Esophagus (tissue), 2 donors: ENCODE measurements at regions not wholly inside any gene's neighbourhood (a gene's known extent, or its start where the extent isn't known, plus 50 kb on each side); places are given as distances from the start of the nearest gene placed in this dataset.

ENCODE experiments used
- H3K27ac ChIP-seq, 2 donors: one replicate each; pipeline ENCODE4 v1.5.1; 2013; ENCODE audit warnings: low read depth in 2 of 2, mild to moderate bottlenecking in 2 of 2, inconsistent platforms in 1 of 2, low read length in 1 of 2, moderate library complexity in 1 of 2
- H3K27me3 ChIP-seq, 2 donors: one replicate each; pipeline ENCODE4 v1.6.1; 2013; ENCODE audit warnings: low read length in 2 of 2, control low read depth in 1 of 2, mild to moderate bottlenecking in 1 of 2; ENCODE audit not compliant: insufficient read depth in 2 of 2, control insufficient read depth in 1 of 2
- H3K36me3 ChIP-seq, 2 donors: one replicate each; pipeline ENCODE4 v1.6.1; 2013; ENCODE audit warnings: low read length in 1 of 2; ENCODE audit not compliant: control insufficient read depth in 2 of 2, insufficient read depth in 2 of 2
- H3K4me1 ChIP-seq, 2 donors: one replicate each; pipeline ENCODE4 v1.6.1; 2013; ENCODE audit warnings: low read length in 1 of 2; ENCODE audit not compliant: control insufficient read depth in 2 of 2, insufficient read depth in 2 of 2
- H3K4me3 ChIP-seq, 2 donors: one replicate each; pipeline ENCODE4 v1.5.1; 2013; ENCODE audit warnings: low read length in 2 of 2, mild to moderate bottlenecking in 2 of 2, low read depth in 1 of 2, moderate library complexity in 1 of 2
- H3K9me3 ChIP-seq, 2 donors: one replicate each; pipeline ENCODE4 v1.6.1; 2013; ENCODE audit warnings: mild to moderate bottlenecking in 2 of 2, low read depth in 1 of 2, low read length in 1 of 2, moderate library complexity in 1 of 2; ENCODE audit not compliant: control insufficient read depth in 2 of 2, insufficient read depth in 1 of 2
- WGBS, 2 donors: extraction: QIAGEN DNeasy Blood & Tissue Kit; methylation state at CpG; one replicate each; pipeline ENCODE4 v1.1.7; 2013; 5-methylcytosine and 5-hydroxymethylcytosine counted together
- donor health status: healthy with polysubstance abuse.
- donor health status: Bipolar disorder and iron deficiency.

GRCh38 chr13:94947392-94947791 lies 235.0 kb upstream of the SOX21 start:
- no peaks in the 10 kb centered on the region for H3K4me1 ChIP-seq
- WGBS, 2 donors: 68 to 76% methylated on average over 5 of the region's 5 CpGs
- no peak overlapping the region for H3K27ac ChIP-seq
- H3K4me3 ChIP-seq: no peak overlapping the region
- no peaks in the 10 kb centered on the region for H3K9me3 ChIP-seq
- no peaks in the 10 kb centered on the region for H3K36me3 ChIP-seq
- H3K27me3 ChIP-seq: no peaks in the 10 kb centered on the region

DNA sequence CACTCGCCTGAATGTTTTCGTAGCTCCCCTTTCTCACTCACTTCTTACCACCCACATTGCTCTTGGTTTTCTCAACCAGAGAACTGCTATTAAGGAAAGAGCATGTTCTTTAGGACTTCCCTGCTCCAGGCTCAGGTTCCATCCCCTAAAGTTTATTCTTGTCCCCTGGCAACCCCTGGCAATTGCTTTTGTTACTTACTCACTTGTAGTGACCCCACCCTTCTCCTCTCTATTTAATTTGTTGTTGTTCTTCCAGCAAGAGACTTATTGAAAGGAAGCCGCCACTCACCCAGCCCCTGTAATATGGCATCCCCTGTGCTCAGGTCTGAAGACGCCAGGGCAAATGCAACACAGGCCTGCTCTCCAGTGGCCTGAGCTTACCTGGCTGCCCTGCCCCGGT lies 233.7 kb upstream of the SOX21 start:
- Histone ChIP-seq H3K27ac (no peak overlapping the region), H3K4me3 (no peak overlapping the region), H3K36me3 (no peaks in the 10 kb centered on the region), H3K4me1 (no peaks in the 10 kb centered on the region), H3K9me3 (no peaks in the 10 kb centered on the region), H3K27me3 (no peaks in the 10 kb centered on the region)
- whole genome bisulfite sequencing, 2 donors: 94 to 95% methylated on average over 5 of the region's 5 CpGs

DNA sequence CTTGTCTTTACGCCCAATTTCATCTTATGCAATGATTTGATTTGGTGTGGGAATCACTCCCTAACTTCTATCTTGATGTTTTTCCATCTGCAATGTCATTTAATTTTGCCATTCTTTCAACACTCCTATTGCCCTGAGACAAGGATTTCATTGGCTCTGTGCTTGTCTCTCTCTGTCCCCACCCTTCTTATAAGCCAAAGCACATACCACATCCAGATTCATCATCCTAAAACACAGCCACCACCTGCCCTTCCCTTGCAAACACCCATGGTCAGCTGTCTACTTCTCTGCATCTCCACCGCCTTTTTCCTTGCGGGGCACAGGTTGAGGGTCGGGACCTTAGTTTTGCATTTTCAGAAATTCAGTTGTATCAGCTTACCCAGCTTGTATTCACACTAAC lies 225.8 kb upstream of the SOX21 start:
- H3K4me1 ChIP-seq: no peaks in the 10 kb centered on the region
- 89 to 92% methylated on average over 4 of the region's 4 CpGs for WGBS, 2 donors
- H3K9me3 ChIP-seq: peaks cover 2 to 4% of the 10 kb centered on the region in 2 donors
- no peaks in the 10 kb centered on the region for H3K36me3 ChIP-seq
- no peak overlapping the region for H3K4me3 ChIP-seq
- H3K27ac ChIP-seq: no peak overlapping the region
- no peaks in the 10 kb centered on the region for H3K27me3 ChIP-seq

DNA sequence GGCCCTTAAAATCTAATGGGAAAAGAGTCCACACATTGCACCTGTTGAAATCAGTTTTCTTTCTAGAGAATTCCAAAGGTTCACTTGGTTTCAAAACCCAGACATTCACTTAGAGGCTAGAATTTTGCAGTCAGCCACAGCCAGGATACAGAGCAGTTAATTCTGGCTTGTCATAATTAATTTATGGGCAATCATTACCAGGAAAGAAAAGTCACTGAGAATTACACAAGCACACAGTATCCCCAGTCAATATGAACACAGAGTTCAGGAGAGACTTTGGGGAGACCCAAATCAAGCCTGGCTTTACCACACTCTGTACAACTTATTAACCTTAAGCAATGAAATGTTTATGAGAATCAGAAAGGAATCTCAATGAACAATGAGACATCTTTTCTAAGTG lies 224.3 kb upstream of the SOX21 start:
- Histone ChIP-seq H3K4me1 (no peaks in the 10 kb centered on the region), H3K9me3 (peaks cover 3 to 4% of the 10 kb centered on the region in 2 donors), H3K27me3 (no peaks in the 10 kb centered on the region)

GRCh38 chr13:94933936-94934335 lies 221.6 kb upstream of the SOX21 start:
- Histone ChIP-seq H3K4me1 (no peaks in the 10 kb centered on the region), H3K36me3 (no peaks in the 10 kb centered on the region), H3K27me3 (no peaks in the 10 kb centered on the region), H3K27ac (no peak overlapping the region), H3K4me3 (no peak overlapping the region), H3K9me3 (peaks cover 3 to 4% of the 10 kb centered on the region in 2 donors)
- 87 to 88% methylated on average over 4 of the region's 4 CpGs for WGBS, 2 donors

More for the DNA sequence above, 224.3 kb upstream of the SOX21 start:
- Histone ChIP-seq H3K27ac (no peak overlapping the region), H3K4me3 (no peak overlapping the region), H3K36me3 (no peaks in the 10 kb centered on the region)

- H3K4me3 ChIP-seq: no peak overlapping the region
- no peaks in the 10 kb centered on the region for H3K4me1 ChIP-seq
- no peaks in the 10 kb centered on the region for H3K36me3 ChIP-seq
- no peak overlapping the region for H3K27ac ChIP-seq
- H3K27me3 ChIP-seq: peaks cover 0 to 2% of the 10 kb centered on the region in 2 donors
- H3K9me3 ChIP-seq: peaks cover 3 to 4% of the 10 kb centered on the region in 2 donors
- WGBS, 2 donors: 73 to 91% methylated on average over 4 of the region's 4 CpGs
Observed at GRCh38 chr13:94933230-94933751, 220.9 kb upstream of the SOX21 start.

- WGBS, 2 donors: 50 to 58% methylated on average over 5 of the region's 5 CpGs
- peaks cover 1 to 2% of the 10 kb centered on the region in 2 donors for H3K9me3 ChIP-seq
- H3K4me1 ChIP-seq: no peaks in the 10 kb centered on the region
- H3K27ac ChIP-seq: no peak overlapping the region
- H3K4me3 ChIP-seq: no peak overlapping the region
- H3K36me3 ChIP-seq: no peaks in the 10 kb centered on the region
- peaks cover 0 to 2% of the 10 kb centered on the region in 2 donors for H3K27me3 ChIP-seq
Observed at GRCh38 chr13:94928127-94928775, 215.9 kb upstream of the SOX21 start.

DNA sequence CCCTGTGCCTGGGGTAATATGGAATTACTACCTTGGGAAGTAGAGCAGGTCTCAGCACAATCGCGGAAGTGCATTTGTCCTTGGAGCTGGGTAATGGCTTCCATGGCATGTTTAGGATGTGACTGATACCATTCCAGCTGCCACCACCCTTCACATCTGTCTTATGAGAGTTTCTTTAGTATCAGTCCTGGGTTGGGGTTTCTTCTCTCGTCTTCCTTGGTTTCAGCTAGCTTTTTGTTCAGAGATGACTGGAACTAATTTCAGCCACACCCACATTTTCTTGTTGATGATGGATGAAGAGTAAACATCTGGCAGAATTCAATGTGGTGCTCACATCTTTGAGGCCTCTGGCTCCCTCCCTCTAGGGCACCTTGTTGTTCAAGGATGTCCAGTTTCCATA lies 212.9 kb upstream of the SOX21 start:
- H3K27ac ChIP-seq: no peak overlapping the region
- no peaks in the 10 kb centered on the region for H3K9me3 ChIP-seq
- H3K36me3 ChIP-seq: no peaks in the 10 kb centered on the region
- no peak overlapping the region for H3K4me3 ChIP-seq
- no peaks in the 10 kb centered on the region for H3K4me1 ChIP-seq
- WGBS, 2 donors: 66 to 67% methylated on average over 3 of the region's 3 CpGs
- H3K27me3 ChIP-seq: peaks cover 0 to 5% of the 10 kb centered on the region in 2 donors

DNA sequence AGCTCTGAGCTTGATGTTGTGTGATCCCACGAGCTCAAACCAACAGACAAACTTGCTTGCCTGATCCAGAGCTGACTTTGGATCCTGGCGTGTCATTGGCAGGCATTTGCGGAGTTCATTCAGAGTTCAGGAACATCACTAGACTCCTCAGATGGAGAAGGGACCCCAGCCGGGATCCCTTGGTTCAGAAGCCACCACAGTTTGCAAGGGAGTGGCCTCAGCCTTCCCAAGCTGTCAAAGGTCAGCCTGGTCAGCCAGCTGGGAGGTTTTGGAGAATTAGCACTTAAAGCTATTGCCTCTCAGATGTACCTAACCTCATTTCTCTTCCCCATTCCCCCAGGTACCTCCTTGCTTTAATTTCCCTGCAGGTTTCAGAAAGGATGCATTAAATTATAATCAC lies 208.8 kb upstream of the SOX21 start:
- Histone ChIP-seq H3K4me1 (no peaks in the 10 kb centered on the region), H3K27me3 (peaks cover 0 to 3% of the 10 kb centered on the region in 2 donors), H3K36me3 (no peaks in the 10 kb centered on the region), H3K4me3 (no peak overlapping the region), H3K9me3 (no peaks in the 10 kb centered on the region), H3K27ac (no peak overlapping the region)
- WGBS, 2 donors: 45 to 53% methylated on average over 4 of the region's 4 CpGs

GRCh38 chr13:94920578-94920977 lies 208.2 kb upstream of the SOX21 start:
- no peak overlapping the region for H3K27ac ChIP-seq
- H3K4me3 ChIP-seq: no peak overlapping the region
- 92% methylated on average over 2 of the region's 2 CpGs for WGBS, 2 donors
- H3K4me1 ChIP-seq: no peaks in the 10 kb centered on the region
- H3K36me3 ChIP-seq: no peaks in the 10 kb centered on the region
- H3K27me3 ChIP-seq: peaks cover 0 to 3% of the 10 kb centered on the region in 2 donors
- H3K9me3 ChIP-seq: no peaks in the 10 kb centered on the region
